Heart left ventricle (tissue), 13 donors: ENCODE measurements at regions not wholly inside any gene's neighbourhood (a gene's known extent, or its start where the extent isn't known, plus 50 kb on each side); places are given as distances from the start of the nearest gene placed in this dataset.

ENCODE experiments used
- POLR2A ChIP-seq, 2 donors: fragments of 450-650 bp; IDR thresholded peaks; one replicate each; pipeline ENCODE4 v1.6.1; 2017; ENCODE audit warnings: antibody characterized with exemption in 2 of 2, mild to moderate bottlenecking in 2 of 2, moderate library complexity in 2 of 2
- TF ChIP-seq, protein P1 (sequence below), 12 donors: fragments of 200-600 bp; sonication (generic) in 4 of 12; IDR thresholded peaks; one replicate each; pipeline versions ENCODE4 v1.5.0 to v1.8.0; 2018 to 2022; ENCODE audit warnings: antibody characterized with exemption in 12 of 12, mild to moderate bottlenecking in 5 of 12
- donor health status: ischemic (EF 13 %, LVEDD 7.1; RV severe dilation, severe dysfunction).
- donor health status: DM: no; HTN: yes; CAD: no.
- donor health status: DM: no; HTN: no; CAD: no.
- donor health status: ischemic (EF 25% LVEDD 6.9; RV normal size, moderate dysfunction).
- donor health status: ischemic (EF 25% LVEDD 5.7; RV mildly dilated, moderate dysfunction).
- donor health status: ischemic (EF 35%, LVEDD 5.7; RV mildly dilated, moderate dysfunction).
- donor health status: nonischemic (EF 11% LVEDD 7.7; RV severe dilation, severe dysfunction).
- donor health status: DM: yes; HTN: yes; CAD: no.
- donor health status: PGD.
- donor health status: ischemic (EF 29% LVEDD 5.4; RV normal size, mild dysfunction).
- donor health status: nonischemic (EF 23%, LVEDD 6.1; RV moderate dilation, normal function).

DNA sequence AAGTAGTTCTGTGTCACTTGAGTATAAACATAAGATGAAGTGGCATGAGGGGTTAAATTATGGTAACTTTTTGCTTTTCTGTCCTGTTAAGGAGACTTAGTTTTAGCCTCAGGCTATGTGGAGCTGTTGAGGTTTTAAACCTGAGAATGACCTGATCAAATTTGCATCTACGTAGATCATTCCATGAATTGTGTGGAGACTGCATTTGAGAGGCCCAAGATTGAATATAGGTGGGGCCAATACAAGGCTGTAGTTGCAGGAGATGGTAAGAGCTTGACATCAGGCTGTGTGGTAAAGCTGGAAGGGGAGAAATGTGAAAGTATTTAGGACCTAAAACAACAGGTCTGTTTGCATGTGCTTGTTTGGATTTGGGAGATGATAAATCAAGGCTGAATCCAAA, 249.5 kb downstream of the SLC16A7 start:
- TF ChIP-seq, protein P1, sequence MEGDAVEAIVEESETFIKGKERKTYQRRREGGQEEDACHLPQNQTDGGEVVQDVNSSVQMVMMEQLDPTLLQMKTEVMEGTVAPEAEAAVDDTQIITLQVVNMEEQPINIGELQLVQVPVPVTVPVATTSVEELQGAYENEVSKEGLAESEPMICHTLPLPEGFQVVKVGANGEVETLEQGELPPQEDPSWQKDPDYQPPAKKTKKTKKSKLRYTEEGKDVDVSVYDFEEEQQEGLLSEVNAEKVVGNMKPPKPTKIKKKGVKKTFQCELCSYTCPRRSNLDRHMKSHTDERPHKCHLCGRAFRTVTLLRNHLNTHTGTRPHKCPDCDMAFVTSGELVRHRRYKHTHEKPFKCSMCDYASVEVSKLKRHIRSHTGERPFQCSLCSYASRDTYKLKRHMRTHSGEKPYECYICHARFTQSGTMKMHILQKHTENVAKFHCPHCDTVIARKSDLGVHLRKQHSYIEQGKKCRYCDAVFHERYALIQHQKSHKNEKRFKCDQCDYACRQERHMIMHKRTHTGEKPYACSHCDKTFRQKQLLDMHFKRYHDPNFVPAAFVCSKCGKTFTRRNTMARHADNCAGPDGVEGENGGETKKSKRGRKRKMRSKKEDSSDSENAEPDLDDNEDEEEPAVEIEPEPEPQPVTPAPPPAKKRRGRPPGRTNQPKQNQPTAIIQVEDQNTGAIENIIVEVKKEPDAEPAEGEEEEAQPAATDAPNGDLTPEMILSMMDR (IDR thresholded peaks at IDR 0.05), result no peak
- TF ChIP-seq POLR2A (IDR thresholded peaks at IDR 0.05), result no peak
